Stomach smooth muscle (tissue), 2 donors: ENCODE measurements at regions not wholly inside any gene's neighbourhood (a gene's known extent, or its start where the extent isn't known, plus 50 kb on each side); places are given as distances from the start of the nearest gene placed in this dataset.

ENCODE experiments used
- H3K27ac ChIP-seq: one replicate; pipeline ENCODE4 v1.7.0; 2013; ENCODE audit warnings: mild to moderate bottlenecking, low read length, inconsistent platforms
- H3K27me3 ChIP-seq, 2 donors: one replicate each; pipeline ENCODE4 v1.7.0; 2013; ENCODE audit warnings: low read length in 2 of 2; ENCODE audit not compliant: insufficient read depth in 2 of 2, control insufficient read depth in 1 of 2
- H3K36me3 ChIP-seq, 2 donors: one replicate each; pipeline ENCODE4 v1.7.0; 2013; ENCODE audit warnings: low read length in 2 of 2; ENCODE audit not compliant: control insufficient read depth in 2 of 2, insufficient read depth in 2 of 2
- H3K4me1 ChIP-seq: one replicate; pipeline ENCODE4 v1.7.0; 2013; ENCODE audit warnings: low read length; ENCODE audit not compliant: control insufficient read depth, insufficient read depth
- H3K4me3 ChIP-seq, 2 donors: one replicate each; pipeline ENCODE4 v1.7.0; 2013; ENCODE audit warnings: low read length in 2 of 2
- H3K9ac ChIP-seq, 2 donors: one replicate each; pipeline ENCODE4 v1.7.0; 2013; ENCODE audit warnings: low read length in 2 of 2, mild to moderate bottlenecking in 1 of 2
- H3K9me3 ChIP-seq, 2 donors: one replicate each; pipeline ENCODE4 v1.7.0; 2013; ENCODE audit warnings: low read length in 2 of 2; ENCODE audit not compliant: control insufficient read depth in 2 of 2
- donor health status: healthy.
- donor health status: Pancreatic carcinoma.

DNA sequence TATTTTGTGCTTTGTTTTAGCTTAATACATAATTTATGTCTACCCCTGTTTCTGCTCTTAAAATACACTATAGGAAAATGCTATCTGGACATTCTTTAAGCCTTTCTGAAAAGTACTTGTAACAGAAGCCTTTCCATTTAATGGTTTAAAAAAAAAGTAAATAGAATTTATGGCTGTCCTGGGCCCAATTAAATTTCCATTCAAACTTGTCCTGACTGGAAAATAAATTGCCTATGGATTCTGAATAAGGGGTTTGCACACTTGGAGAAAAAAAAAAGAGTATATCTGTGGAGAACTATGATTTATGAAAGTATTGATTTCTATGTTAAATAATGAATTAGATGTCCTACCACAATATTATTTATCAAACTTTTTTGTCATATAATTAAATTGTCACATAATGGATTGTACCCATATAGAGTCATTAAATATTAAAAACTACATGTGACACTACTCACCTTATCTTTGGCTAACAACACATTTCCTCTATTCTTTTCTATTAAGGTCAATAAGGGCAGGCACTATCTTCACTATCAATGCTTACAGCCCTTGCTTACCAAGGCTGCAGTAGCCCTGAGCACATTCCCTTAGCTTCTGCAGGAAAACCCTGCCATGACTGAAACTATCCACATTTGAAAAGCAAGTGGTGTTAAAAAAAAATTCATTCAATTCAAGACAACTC, 396.1 kb upstream of the ROBO2 start:
- Histone ChIP-seq H3K36me3 (no peaks in the 10 kb centered on the region), H3K27me3 (no peaks in the 10 kb centered on the region), H3K27ac (no peak overlapping the region), H3K9me3 (no peaks in the 10 kb centered on the region), H3K4me3 (no peak overlapping the region), H3K4me1 (no peaks in the 10 kb centered on the region), H3K9ac (no peak overlapping the region)

GRCh38 chr3:76644305-76644675, 395.6 kb upstream of the ROBO2 start:
- H3K9ac ChIP-seq = no peak overlapping the region
- H3K27me3 ChIP-seq = no peaks in the 10 kb centered on the region
- H3K9me3 ChIP-seq = no peaks in the 10 kb centered on the region
- H3K36me3 ChIP-seq = no peaks in the 10 kb centered on the region
- H3K27ac ChIP-seq = no peak overlapping the region
- H3K4me3 ChIP-seq = no peak overlapping the region
- no peaks in the 10 kb centered on the region for H3K4me1 ChIP-seq

- no peaks in the 10 kb centered on the region for H3K36me3 ChIP-seq
These were observed 394.2 kb upstream of the ROBO2 start for GRCh38 chr3:76645724-76646123.

DNA sequence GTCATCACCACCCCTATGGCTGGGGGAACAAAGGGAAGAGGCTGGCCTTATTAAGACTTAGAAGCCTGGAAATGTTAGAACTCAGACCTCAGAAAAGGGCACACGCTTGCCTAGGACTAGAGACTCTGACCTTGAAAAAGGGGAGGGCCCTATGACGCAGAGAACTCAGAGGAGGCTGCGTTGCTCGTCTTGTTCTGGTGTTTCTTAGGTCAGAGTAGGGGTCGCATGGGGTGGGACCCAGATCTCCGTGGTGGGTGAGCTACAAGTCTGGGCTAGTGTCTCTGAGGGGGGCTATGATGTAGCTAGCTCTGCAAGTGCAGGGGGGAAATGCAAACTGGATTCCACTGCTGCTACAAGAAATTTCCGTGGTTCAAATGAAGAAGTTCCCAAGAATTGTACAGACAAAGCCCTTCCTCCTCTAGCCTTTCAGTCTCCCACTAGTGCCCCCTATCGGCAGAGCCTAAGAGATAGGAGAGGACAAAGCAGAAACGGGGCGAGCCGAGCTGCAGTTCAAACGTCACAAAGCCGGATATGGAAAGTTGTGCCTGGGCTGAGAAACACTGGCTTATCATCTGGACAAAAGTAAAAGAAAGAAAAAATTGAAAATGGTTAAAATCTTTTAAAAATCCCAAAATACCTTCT, 392.9 kb upstream of the ROBO2 start:
- H3K9ac ChIP-seq = no peak overlapping the region
- H3K36me3 ChIP-seq = no peaks in the 10 kb centered on the region
- H3K9me3 ChIP-seq = no peaks in the 10 kb centered on the region
- no peak overlapping the region for H3K4me3 ChIP-seq
- no peak overlapping the region for H3K27ac ChIP-seq
- no peaks in the 10 kb centered on the region for H3K27me3 ChIP-seq
- no peaks in the 10 kb centered on the region for H3K4me1 ChIP-seq

More at GRCh38 chr3:76645724-76646123, 394.2 kb upstream of the ROBO2 start:
- H3K27me3 ChIP-seq = no peaks in the 10 kb centered on the region
- no peaks in the 10 kb centered on the region for H3K9me3 ChIP-seq
- H3K9ac ChIP-seq = no peak overlapping the region
- H3K27ac ChIP-seq = no peak overlapping the region
- H3K4me1 ChIP-seq = no peaks in the 10 kb centered on the region
- no peak overlapping the region for H3K4me3 ChIP-seq

GRCh38 chr3:76651784-76652183, 388.1 kb upstream of the ROBO2 start:
- Histone ChIP-seq H3K9me3 (no peaks in the 10 kb centered on the region), H3K4me3 (no peak overlapping the region), H3K27ac (no peak overlapping the region), H3K36me3 (no peaks in the 10 kb centered on the region), H3K9ac (no peak overlapping the region), H3K27me3 (no peaks in the 10 kb centered on the region), H3K4me1 (no peaks in the 10 kb centered on the region)

- Histone ChIP-seq H3K4me3 (no peak overlapping the region), H3K9ac (no peak overlapping the region), H3K27ac (no peak overlapping the region), H3K36me3 (no peaks in the 10 kb centered on the region), H3K9me3 (no peaks in the 10 kb centered on the region), H3K27me3 (no peaks in the 10 kb centered on the region), H3K4me1 (no peaks in the 10 kb centered on the region)
These were observed 387.4 kb upstream of the ROBO2 start for GRCh38 chr3:76652524-76652923.

DNA sequence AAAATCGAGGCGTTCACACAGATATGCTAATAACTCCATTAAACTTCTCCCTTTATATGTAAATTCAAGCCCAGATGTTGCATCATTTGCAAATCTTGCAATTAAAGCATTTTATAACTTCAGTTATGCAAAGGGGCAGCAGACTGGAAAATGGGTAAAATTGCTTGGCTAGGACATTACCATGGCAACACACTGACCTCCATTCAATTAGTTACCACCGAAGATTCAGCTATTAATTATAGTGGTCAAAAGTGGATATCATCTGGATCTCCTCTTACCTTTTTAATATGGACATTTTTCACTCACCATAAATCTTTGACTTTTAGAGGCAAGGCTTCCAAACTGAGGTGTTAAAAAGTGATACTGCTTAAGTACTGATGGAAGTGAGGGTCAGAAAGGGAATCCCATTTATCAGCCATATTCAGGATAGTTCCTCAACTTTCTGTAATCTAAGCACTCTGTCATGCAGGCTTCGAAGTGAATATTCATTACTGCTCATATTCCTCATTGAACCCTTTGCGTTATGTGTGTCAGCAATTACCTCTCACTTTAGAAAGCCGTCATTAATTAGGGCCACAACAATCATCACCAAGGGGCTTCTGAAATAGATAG, 386.2 kb upstream of the ROBO2 start:
- Histone ChIP-seq H3K27ac (no peak overlapping the region), H3K27me3 (no peaks in the 10 kb centered on the region), H3K4me1 (no peaks in the 10 kb centered on the region), H3K9ac (no peak overlapping the region), H3K36me3 (no peaks in the 10 kb centered on the region), H3K9me3 (no peaks in the 10 kb centered on the region), H3K4me3 (no peak overlapping the region)

GRCh38 chr3:76656531-76657070, 383.3 kb upstream of the ROBO2 start:
- Histone ChIP-seq H3K4me3 (no peak overlapping the region), H3K27me3 (no peaks in the 10 kb centered on the region), H3K9me3 (no peaks in the 10 kb centered on the region), H3K4me1 (no peaks in the 10 kb centered on the region), H3K36me3 (no peaks in the 10 kb centered on the region), H3K9ac (no peak overlapping the region), H3K27ac (no peak overlapping the region)

- Histone ChIP-seq H3K4me1 (no peaks in the 10 kb centered on the region), H3K9me3 (no peaks in the 10 kb centered on the region), H3K9ac (no peak overlapping the region), H3K36me3 (no peaks in the 10 kb centered on the region), H3K27me3 (no peaks in the 10 kb centered on the region), H3K27ac (no peak overlapping the region), H3K4me3 (no peak overlapping the region)
These were observed 382.0 kb upstream of the ROBO2 start for GRCh38 chr3:76657909-76658308.

- Histone ChIP-seq H3K4me3 (no peak overlapping the region), H3K9ac (no peak overlapping the region), H3K36me3 (no peaks in the 10 kb centered on the region), H3K9me3 (no peaks in the 10 kb centered on the region), H3K27ac (no peak overlapping the region), H3K27me3 (no peaks in the 10 kb centered on the region), H3K4me1 (no peaks in the 10 kb centered on the region)
These were observed 378.2 kb upstream of the ROBO2 start for GRCh38 chr3:76661527-76662250.
